H9 (cell line): ENCODE measurements at regions not wholly inside any gene's neighbourhood (a gene's known extent, or its start where the extent isn't known, plus 50 kb on each side); places are given as distances from the start of the nearest gene placed in this dataset.
"Not testable (repeated sequence)": the region's sequence is repeated elsewhere in the genome, so short reads cannot be mapped to it uniquely, and the experiment has no call there.

Experiments
- DNase-seq: peaks from one replicate; pipeline ENCODE4 v3.0.0-alpha.2; 2017
- H2AFZ ChIP-seq: one replicate; pipeline ENCODE4 v1.6.1; 2013; ENCODE audit warnings: mild to moderate bottlenecking, low read length, control low read depth, moderate library complexity
- H2AK5ac ChIP-seq: 2 replicates; pipeline ENCODE4 v1.6.1; 2013; ENCODE audit warnings: low read length, control low read depth, mixed read lengths; ENCODE audit not compliant: insufficient read length
- H2BK120ac ChIP-seq: one replicate; pipeline ENCODE4 v1.6.1; 2013; ENCODE audit warnings: low read depth, mild to moderate bottlenecking, low read length, control low read depth, inconsistent platforms; ENCODE audit not compliant: poor library complexity, severe bottlenecking
- H2BK12ac ChIP-seq: 2 replicates; pipeline ENCODE4 v1.6.1; 2013; ENCODE audit warnings: low read length, control low read depth, mixed read lengths, low read depth; ENCODE audit not compliant: insufficient read length
- H2BK15ac ChIP-seq: 2 replicates; pipeline ENCODE4 v1.6.1; 2013; ENCODE audit warnings: low read depth, low read length, control low read depth
- H2BK20ac ChIP-seq: one replicate; pipeline ENCODE4 v1.6.1; 2013; ENCODE audit warnings: low read depth, mild to moderate bottlenecking, low read length, control low read depth, inconsistent platforms; ENCODE audit not compliant: poor library complexity, severe bottlenecking
- H2BK5ac ChIP-seq: 2 replicates; pipeline ENCODE4 v1.6.1; 2013; ENCODE audit warnings: low read length, control low read depth, mixed read lengths; ENCODE audit not compliant: insufficient read length
- H3K14ac ChIP-seq: 2 replicates; pipeline ENCODE4 v1.6.1; 2013; ENCODE audit warnings: low read length, control low read depth; ENCODE audit not compliant: insufficient read depth
- H3K18ac ChIP-seq: 2 replicates; pipeline ENCODE4 v1.6.1; 2013; ENCODE audit warnings: low read depth, mild to moderate bottlenecking, mixed read lengths, low read length, control low read depth; ENCODE audit not compliant: insufficient read length
- H3K23ac ChIP-seq: 2 replicates; pipeline ENCODE4 v1.6.1; 2013; ENCODE audit warnings: low read length, control low read depth, mixed read lengths, low read depth; ENCODE audit not compliant: insufficient read length
- H3K23me2 ChIP-seq: 2 replicates; pipeline ENCODE4 v1.6.1; 2013; ENCODE audit warnings: low read depth, mild to moderate bottlenecking, mixed read lengths, low read length, control low read depth; ENCODE audit not compliant: insufficient read length, poor library complexity, severe bottlenecking
- H3K27ac ChIP-seq: 2 replicates; pipeline ENCODE4 v1.5.1; 2013; ENCODE audit warnings: low read length, control low read depth, mixed read lengths, low read depth; ENCODE audit not compliant: insufficient read length
- H3K27me3 ChIP-seq: 2 replicates; pipeline ENCODE4 v1.6.1; 2013; ENCODE audit warnings: low read length, control low read depth, inconsistent platforms; ENCODE audit not compliant: insufficient read depth
- H3K4ac ChIP-seq: 2 replicates; pipeline ENCODE4 v1.6.1; 2013; ENCODE audit warnings: low read depth, mild to moderate bottlenecking, control low read depth, inconsistent platforms, low read length, moderate library complexity
- H3K4me1 ChIP-seq: 2 replicates; pipeline ENCODE4 v1.6.1; 2013; ENCODE audit warnings: low read length, control low read depth, inconsistent platforms; ENCODE audit not compliant: insufficient read depth
- H3K4me2 ChIP-seq: 2 replicates; pipeline ENCODE4 v1.6.1; 2013; ENCODE audit warnings: low read length, control low read depth, mixed read lengths; ENCODE audit not compliant: insufficient read length, insufficient read depth
- H3K56ac ChIP-seq: 2 replicates; pipeline ENCODE4 v1.6.1; 2013; ENCODE audit warnings: low read depth, mild to moderate bottlenecking, mixed read lengths, low read length, control low read depth; ENCODE audit not compliant: insufficient read length
- H3K79me1 ChIP-seq: 2 replicates; pipeline ENCODE4 v1.6.1; 2013; ENCODE audit warnings: low read depth, mild to moderate bottlenecking, moderate library complexity, low read length, control low read depth, inconsistent platforms; ENCODE audit not compliant: insufficient read depth, poor library complexity, severe bottlenecking
- H3K79me2 ChIP-seq: 2 replicates; pipeline ENCODE4 v1.6.1; 2013; ENCODE audit warnings: low read length, control low read depth, inconsistent platforms; ENCODE audit not compliant: insufficient read depth
- H3K9ac ChIP-seq: 2 replicates; pipeline ENCODE4 v1.6.1; 2013; ENCODE audit warnings: low read length, control low read depth, mixed read lengths; ENCODE audit not compliant: insufficient read length; ENCODE audit errors: extremely low read depth
- H3K9me3 ChIP-seq: one replicate; pipeline ENCODE4 v1.6.1; 2013; ENCODE audit warnings: low read depth, low read length, inconsistent platforms; ENCODE audit not compliant: control insufficient read depth
- H3T11ph ChIP-seq: one replicate; pipeline ENCODE4 v1.6.1; 2013; ENCODE audit warnings: mild to moderate bottlenecking, low read length, control low read depth, inconsistent platforms
- H4K20me1 ChIP-seq: one replicate; pipeline ENCODE4 v1.6.1; 2013; ENCODE audit not compliant: control insufficient read depth, insufficient read length, insufficient read depth
- H4K5ac ChIP-seq: 2 replicates; pipeline ENCODE4 v1.6.1; 2013; ENCODE audit warnings: low read depth, mild to moderate bottlenecking, mixed read lengths, low read length, control low read depth; ENCODE audit not compliant: insufficient read length
- H4K8ac ChIP-seq: replicated peaks from 2 replicates; pipeline ENCODE4 v1.6.1; 2013; ENCODE audit warnings: low read length, control low read depth, mixed read lengths, low read depth; ENCODE audit not compliant: insufficient read length
- H4K91ac ChIP-seq: 2 replicates; pipeline ENCODE4 v1.6.1; 2013; ENCODE audit warnings: low read depth, mild to moderate bottlenecking, moderate library complexity, mixed read lengths, low read length, control low read depth; ENCODE audit not compliant: insufficient read length
- H3K27ac Mint-ChIP-seq, 3 experiments: 2 replicates in 2 of 3; 3 replicates in 1 of 3; pipeline ENCODE4 v1.8.0; 2020 to 2021; ENCODE audit warnings: mixed read lengths in 3 of 3, mild to moderate bottlenecking in 1 of 3, moderate library complexity in 1 of 3
- H3K27me3 Mint-ChIP-seq: 2 replicates; pipeline ENCODE4 v1.8.0; 2021; ENCODE audit warnings: low read depth, mild to moderate bottlenecking, moderate library complexity, mixed read lengths
- H3K36me3 Mint-ChIP-seq, 3 experiments: 2 replicates in 2 of 3; 3 replicates in 1 of 3; pipeline ENCODE4 v1.8.0; 2020 to 2021; ENCODE audit warnings: low read depth in 3 of 3, mixed read lengths in 3 of 3; ENCODE audit not compliant: insufficient read depth in 1 of 3
- H3K4me1 Mint-ChIP-seq, 2 experiments: 2 replicates each; pipeline ENCODE4 v1.8.0; 2020; ENCODE audit warnings: mixed read lengths in 2 of 2
- H3K4me3 Mint-ChIP-seq, 2 experiments: 2 replicates in 1 of 2; 3 replicates in 1 of 2; pipeline ENCODE4 v1.8.0; 2020 to 2021; ENCODE audit warnings: mild to moderate bottlenecking in 2 of 2, mixed read lengths in 2 of 2, moderate library complexity in 1 of 2
- H3K9me3 Mint-ChIP-seq, 2 experiments: 2 replicates in 1 of 2; 3 replicates in 1 of 2; pipeline ENCODE4 v1.8.0; 2020; ENCODE audit warnings: mild to moderate bottlenecking in 2 of 2, mixed read lengths in 2 of 2, moderate library complexity in 1 of 2
- CTCF ChIP-seq: fragments of 200-600 bp; sonication (generic); conservative IDR thresholded peaks from 3 replicates; pipeline ENCODE4 v1.8.0; 2021; ENCODE audit warnings: antibody characterized with exemption, mild to moderate bottlenecking
- WGBS: extraction: QIAGEN DNeasy Blood & Tissue Kit; methylation state at CpG from one replicate; pipeline ENCODE4 v1.1.7; 2013; ENCODE audit warnings: missing lambda C conversion rate, low lambda C conversion rate, mixed read lengths; ENCODE audit not compliant: insufficient read length; ENCODE audit errors: extremely low coverage; 5-methylcytosine and 5-hydroxymethylcytosine counted together

GRCh38 chr9:40935336-40935735 is 193.1 kb downstream of the FOXD4L6 start:
- H3K4me2 ChIP-seq: no peak overlapping the region
- H3K18ac ChIP-seq: no peak overlapping the region
- H3K79me1 ChIP-seq: no peaks in the 10 kb centered on the region
- no peak overlapping the region for H3K4ac ChIP-seq
- H3T11ph ChIP-seq: no peak overlapping the region
- H4K20me1 ChIP-seq: no peaks in the 10 kb centered on the region
- Mint-ChIP-seq H3K36me3 (peaks cover 0 to 19% (median 0%) of the 10 kb centered on the region in 3 experiments; a peak in 3 of 7 replicates), H3K27me3 (peaks cover 65% of the 10 kb centered on the region), H3K4me1 (no peaks in the 10 kb centered on the region), H3K27ac (no peak overlapping the region), H3K4me3 (no peak overlapping the region), H3K9me3 (peaks cover 50 to 51% of the 10 kb centered on the region in 2 experiments)
- H3K9ac ChIP-seq: no peak overlapping the region
- no peak overlapping the region for H3K14ac ChIP-seq
- no peak overlapping the region for H3K56ac ChIP-seq
- H3K4me1 ChIP-seq: no peaks in the 10 kb centered on the region
- H2AK5ac ChIP-seq: no peak overlapping the region
- no peak overlapping the region for H4K5ac ChIP-seq
- H2BK15ac ChIP-seq: no peak overlapping the region
- H2AFZ ChIP-seq: no peak overlapping the region
- H4K8ac ChIP-seq: no peak overlapping the region
- H2BK5ac ChIP-seq: no peak overlapping the region
- no peak overlapping the region for H2BK12ac ChIP-seq
- no peak for TF ChIP-seq CTCF
- DNase-seq: no peak
- no peaks in the 10 kb centered on the region for H3K23me2 ChIP-seq
- H3K27ac ChIP-seq: no peak overlapping the region
- no peak overlapping the region for H4K91ac ChIP-seq
- H3K79me2 ChIP-seq: no peaks in the 10 kb centered on the region
- H3K23ac ChIP-seq: no peak overlapping the region
- peaks cover 16% of the 10 kb centered on the region; the same call in 1 of the 2 replicates for H3K27me3 ChIP-seq
- H3K9me3 ChIP-seq: peaks cover 15% of the 10 kb centered on the region
- no CpG with 5 or more reads among the region's 7 CpGs for WGBS
- no peak overlapping the region for H2BK120ac ChIP-seq
- H2BK20ac ChIP-seq: no peak overlapping the region

GRCh38 chr9:40934480-40934879 is 194.0 kb downstream of the FOXD4L6 start:
- not testable (repeated sequence) for H2BK12ac ChIP-seq, H3K4ac ChIP-seq
- peaks cover 65% of the 10 kb centered on the region for H3K27me3 Mint-ChIP-seq

More at GRCh38 chr9:40934480-40934879, 194.0 kb downstream of the FOXD4L6 start:
- H4K5ac ChIP-seq, H3K4me3 Mint-ChIP-seq, H3K23me2 ChIP-seq, H3K56ac ChIP-seq, H3K23ac ChIP-seq, H3K79me2 ChIP-seq, H3K4me2 ChIP-seq, H3K79me1 ChIP-seq, H4K91ac ChIP-seq, H3K9ac ChIP-seq, H3K27ac Mint-ChIP-seq, H2BK5ac ChIP-seq, H2BK20ac ChIP-seq, DNase-seq, H3K4me1 Mint-ChIP-seq, H3K27ac ChIP-seq, H2BK15ac ChIP-seq, H4K8ac ChIP-seq, H3K4me1 ChIP-seq, H3K18ac ChIP-seq, H3K14ac ChIP-seq, H4K20me1 ChIP-seq, H3T11ph ChIP-seq, H2BK120ac ChIP-seq, H2AK5ac ChIP-seq, H2AFZ ChIP-seq: not testable (repeated sequence)
- H3K9me3 Mint-ChIP-seq: peaks cover 54 to 55% of the 10 kb centered on the region in 2 experiments
- peaks cover 0 to 19% (median 0%) of the 10 kb centered on the region in 3 experiments; a peak in 3 of 7 replicates for H3K36me3 Mint-ChIP-seq
- whole genome bisulfite sequencing: no CpG with 5 or more reads among the region's 3 CpGs
- Histone ChIP-seq H3K27me3 (peaks cover 24% of the 10 kb centered on the region; the same call in 1 of the 2 replicates), H3K9me3 (peaks cover 24% of the 10 kb centered on the region)
